NCI-H1092 (cell line): ENCODE measurements at regions not wholly inside any gene's neighbourhood (a gene's known extent, or its start where the extent isn't known, plus 50 kb on each side); places are given as distances from the start of the nearest gene placed in this dataset.

ENCODE experiments used
- DNase-seq: peaks from one replicate; lab custom pipeline; 2025; lab: John Stamatoyannopoulos, UW

DNA sequence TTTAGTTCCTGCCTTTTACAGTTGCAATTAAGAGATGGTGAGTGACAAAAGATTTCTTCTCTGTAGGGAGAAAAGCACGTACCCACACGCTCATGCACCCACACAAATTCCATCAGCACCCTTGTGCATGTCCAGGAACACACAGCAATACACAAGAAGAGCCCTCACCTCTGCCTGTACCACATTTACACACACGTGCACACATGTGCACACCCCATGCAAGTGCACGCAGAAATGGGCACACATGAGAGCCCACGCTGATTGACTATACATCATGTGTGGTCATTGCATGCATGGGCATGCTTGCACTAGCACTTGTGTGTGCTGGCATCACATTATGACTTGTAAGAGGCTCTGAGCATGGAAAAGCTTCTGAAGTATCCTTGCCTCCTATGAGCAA, 70.5 kb downstream of the SERPINA3 start:
- no peak for DNase-seq

GRCh38 chr14:94682061-94682516, 69.9 kb downstream of the SERPINA3 start:
- no peak for DNase-seq

DNA sequence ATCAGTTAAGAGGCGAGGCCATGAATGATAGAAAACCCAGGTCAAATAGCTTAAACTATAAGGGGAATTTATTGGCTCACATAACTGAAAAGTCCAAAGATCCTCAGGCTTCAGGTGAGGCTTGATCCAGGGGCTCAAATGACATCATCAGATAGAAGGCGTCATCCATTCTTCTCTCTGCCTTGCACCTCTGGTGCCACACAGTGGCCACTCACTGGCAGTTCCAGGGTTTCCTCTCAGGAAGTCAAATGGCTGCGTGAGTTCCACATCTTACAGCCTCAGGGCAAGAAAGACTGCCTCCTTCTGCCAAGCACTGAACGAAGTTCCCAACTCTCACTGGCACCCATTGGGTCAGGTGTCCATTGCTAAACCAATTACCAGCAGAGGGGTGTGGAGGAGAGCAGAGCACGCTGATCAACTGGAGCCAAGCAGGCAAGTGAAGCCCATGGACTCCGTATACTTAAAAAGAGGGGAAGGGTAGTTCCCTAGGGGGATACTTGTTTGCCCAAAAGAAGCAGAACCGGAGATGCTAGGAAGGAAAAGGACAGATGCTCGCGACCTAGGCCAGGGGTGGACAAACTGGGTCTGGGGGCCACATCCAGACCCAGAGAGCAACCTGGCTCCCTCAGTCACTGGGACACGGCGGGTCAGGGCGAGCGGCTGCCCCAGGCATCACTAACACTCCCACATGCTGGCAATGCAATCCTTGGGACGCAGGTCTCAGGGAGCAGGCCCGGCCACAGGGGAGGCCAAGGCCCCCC, 69.3 kb downstream of the SERPINA3 start:
- DNase-seq: no peak

- DNase-seq: no peak
These were observed 68.7 kb downstream of the SERPINA3 start for GRCh38 chr14:94680862-94681288.

- DNase-seq: no peak
These were observed 68.0 kb downstream of the SERPINA3 start for GRCh38 chr14:94679937-94680861.

DNA sequence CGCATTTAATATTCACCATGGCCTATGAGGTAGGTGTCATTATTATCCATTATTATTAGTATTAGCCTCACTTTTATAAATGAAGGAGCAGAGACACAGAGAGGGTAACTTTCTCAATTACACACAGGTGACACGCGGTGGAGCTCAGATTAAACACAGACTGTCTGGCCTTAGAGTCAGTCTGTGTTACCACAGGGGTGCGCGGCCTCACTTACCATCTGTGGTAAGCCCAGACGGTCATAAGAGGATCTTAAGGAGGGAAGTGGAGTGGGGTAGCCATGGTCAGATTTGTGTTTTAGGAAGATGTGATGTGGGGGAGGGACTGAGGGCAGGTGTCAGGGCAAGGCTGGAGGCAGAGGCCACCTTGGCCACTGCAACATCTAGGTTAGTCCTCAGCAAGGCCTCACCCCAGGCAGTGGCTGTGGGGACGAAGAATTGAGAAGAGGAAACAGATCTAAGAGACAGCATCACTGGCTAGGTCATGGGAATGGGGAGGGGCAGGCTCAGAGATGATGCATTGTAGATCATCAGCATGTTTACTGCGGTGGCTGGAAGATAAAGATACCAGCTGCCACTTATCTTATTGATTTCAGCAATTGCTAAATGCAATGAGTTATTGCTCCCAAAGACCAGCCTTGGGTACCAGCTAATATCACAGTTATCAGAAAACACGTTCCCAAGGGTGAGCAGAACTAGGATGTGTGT, 67.1 kb downstream of the SERPINA3 start:
- DNase-seq: no peak

- no peak for DNase-seq
These were observed 65.6 kb downstream of the SERPINA3 start for GRCh38 chr14:94677747-94678146.

- no peak for DNase-seq
These were observed 65.0 kb downstream of the SERPINA3 start for GRCh38 chr14:94677213-94677612.

- DNase-seq: no peak
These were observed 64.4 kb downstream of the SERPINA3 start for GRCh38 chr14:94676495-94677185.

GRCh38 chr14:94675036-94675435, 62.8 kb downstream of the SERPINA3 start:
- no peak for DNase-seq

GRCh38 chr14:94673781-94674231, 61.6 kb downstream of the SERPINA3 start:
- DNase-seq: no peak
